ENCODE measurements at regions not wholly inside any gene's neighbourhood (a gene's known extent, or its start where the extent isn't known, plus 50 kb on each side); places are given as distances from the start of the nearest gene placed in this dataset.

GRCh38 chr1:106536741-106537140, 519.7 kb upstream of the PRMT6 start:
- DNase-seq (ENCODE audit: low read depth, low spot score), result peak; percentile 26

GRCh38 chr1:106548726-106549125, 507.7 kb upstream of the PRMT6 start:
- DNase-seq (ENCODE audit: low read depth, low spot score), result no peak

- no peak for DNase-seq (ENCODE audit: low read depth, low spot score)
Observed at GRCh38 chr1:106554294-106554693, 502.2 kb upstream of the PRMT6 start.

GRCh38 chr1:106555571-106555970, 500.9 kb upstream of the PRMT6 start:
- no peak for DNase-seq (ENCODE audit: low read depth, low spot score)

- DNase-seq (ENCODE audit: low read depth, low spot score), result no peak
Observed at GRCh38 chr1:106564192-106564591, 492.3 kb upstream of the PRMT6 start.

GRCh38 chr1:106568201-106568974, 488.1 kb upstream of the PRMT6 start:
- DNase-seq (ENCODE audit: low read depth, low spot score), result no peak

- no peak for DNase-seq (ENCODE audit: low read depth, low spot score)
Observed at GRCh38 chr1:106571109-106571508, 485.4 kb upstream of the PRMT6 start.

- peak; percentile 9 for DNase-seq (ENCODE audit: low read depth, low spot score)
Observed at GRCh38 chr1:106584107-106584506, 472.4 kb upstream of the PRMT6 start.

GRCh38 chr1:106584676-106585075, 471.8 kb upstream of the PRMT6 start:
- no peak for DNase-seq (ENCODE audit: low read depth, low spot score)

GRCh38 chr1:106600626-106601025, 455.8 kb upstream of the PRMT6 start:
- DNase-seq (ENCODE audit: low read depth, low spot score), result no peak

- DNase-seq (ENCODE audit: low read depth, low spot score), result no peak
Observed at GRCh38 chr1:106603616-106604015, 452.9 kb upstream of the PRMT6 start.

- peak; percentile 10 for DNase-seq (ENCODE audit: low read depth, low spot score)
Observed at GRCh38 chr1:106608841-106609240, 447.6 kb upstream of the PRMT6 start.

GRCh38 chr1:106613068-106613467, 443.4 kb upstream of the PRMT6 start:
- no peak for DNase-seq (ENCODE audit: low read depth, low spot score)

GRCh38 chr1:106613861-106614260, 442.6 kb upstream of the PRMT6 start:
- DNase-seq (ENCODE audit: low read depth, low spot score), result no peak

- no peak for DNase-seq (ENCODE audit: low read depth, low spot score)
Observed at GRCh38 chr1:106615473-106615872, 441.0 kb upstream of the PRMT6 start.

- no peak for DNase-seq (ENCODE audit: low read depth, low spot score)
Observed at GRCh38 chr1:106619080-106619826, 437.2 kb upstream of the PRMT6 start.

- DNase-seq (ENCODE audit: low read depth, low spot score), result no peak
Observed at GRCh38 chr1:106619827-106620134, 436.7 kb upstream of the PRMT6 start.

- DNase-seq (ENCODE audit: low read depth, low spot score), result peak; percentile 61
Observed at GRCh38 chr1:106620521-106620954, 435.9 kb upstream of the PRMT6 start.

- DNase-seq (ENCODE audit: low read depth, low spot score), result peak; percentile 9
Observed at GRCh38 chr1:106621853-106622252, 434.6 kb upstream of the PRMT6 start.

GRCh38 chr1:106637566-106637965, 418.9 kb upstream of the PRMT6 start:
- DNase-seq (ENCODE audit: low read depth, low spot score), result no peak

- no peak for DNase-seq (ENCODE audit: low read depth, low spot score)
Observed at GRCh38 chr1:106646261-106646784, 410.2 kb upstream of the PRMT6 start.

- DNase-seq (ENCODE audit: low read depth, low spot score), result no peak
Observed at GRCh38 chr1:106646816-106647215, 409.7 kb upstream of the PRMT6 start.
